22Rv1 (cell line): ENCODE measurements at regions not wholly inside any gene's neighbourhood (a gene's known extent, or its start where the extent isn't known, plus 50 kb on each side); places are given as distances from the start of the nearest gene placed in this dataset.

Experiments used
- ZFX ChIP-seq: fragments of 450-650 bp; IDR thresholded peaks from 2 replicates; pipeline ENCODE4 v1.6.1; 2017; ENCODE audit warnings: antibody characterized with exemption, borderline replicate concordance
- TF ChIP-seq, protein P1 (sequence below): fragments of 450-650 bp; IDR thresholded peaks from 2 replicates; pipeline ENCODE4 v1.5.1; 2017; ENCODE audit warnings: mild to moderate bottlenecking

DNA sequence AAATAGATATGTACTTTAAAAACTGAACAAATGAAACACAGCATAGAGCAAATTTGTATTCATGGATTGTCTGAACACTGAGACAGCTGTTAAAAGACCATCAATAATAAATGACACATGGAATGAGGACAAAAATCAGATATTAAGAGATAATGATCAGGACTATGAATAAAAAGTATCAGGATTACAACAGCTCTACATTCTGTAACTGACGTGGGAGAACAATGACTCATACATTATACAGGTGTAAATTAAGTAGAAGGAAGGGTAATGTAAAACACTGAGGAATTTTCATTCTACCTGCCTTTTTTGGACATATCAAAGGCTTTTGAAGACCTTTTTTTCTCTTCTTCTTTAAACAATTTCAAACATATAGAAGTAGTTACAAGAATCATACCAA is 310.9 kb upstream of the ANO3 start:
- TF ChIP-seq ZFX: no peak
- TF ChIP-seq, protein P1, sequence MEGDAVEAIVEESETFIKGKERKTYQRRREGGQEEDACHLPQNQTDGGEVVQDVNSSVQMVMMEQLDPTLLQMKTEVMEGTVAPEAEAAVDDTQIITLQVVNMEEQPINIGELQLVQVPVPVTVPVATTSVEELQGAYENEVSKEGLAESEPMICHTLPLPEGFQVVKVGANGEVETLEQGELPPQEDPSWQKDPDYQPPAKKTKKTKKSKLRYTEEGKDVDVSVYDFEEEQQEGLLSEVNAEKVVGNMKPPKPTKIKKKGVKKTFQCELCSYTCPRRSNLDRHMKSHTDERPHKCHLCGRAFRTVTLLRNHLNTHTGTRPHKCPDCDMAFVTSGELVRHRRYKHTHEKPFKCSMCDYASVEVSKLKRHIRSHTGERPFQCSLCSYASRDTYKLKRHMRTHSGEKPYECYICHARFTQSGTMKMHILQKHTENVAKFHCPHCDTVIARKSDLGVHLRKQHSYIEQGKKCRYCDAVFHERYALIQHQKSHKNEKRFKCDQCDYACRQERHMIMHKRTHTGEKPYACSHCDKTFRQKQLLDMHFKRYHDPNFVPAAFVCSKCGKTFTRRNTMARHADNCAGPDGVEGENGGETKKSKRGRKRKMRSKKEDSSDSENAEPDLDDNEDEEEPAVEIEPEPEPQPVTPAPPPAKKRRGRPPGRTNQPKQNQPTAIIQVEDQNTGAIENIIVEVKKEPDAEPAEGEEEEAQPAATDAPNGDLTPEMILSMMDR: no peak
